ENCODE measurements at regions not wholly inside any gene's neighbourhood (a gene's known extent, or its start where the extent isn't known, plus 50 kb on each side); places are given as distances from the start of the nearest gene placed in this dataset.

GRCh38 chr5:174446446-174446845, 277.9 kb upstream of the MSX2 start:
- Histone ChIP-seq H3K36me3 (ENCODE audit: control insufficient read depth, insufficient read depth, low read length) (no peaks in the 10 kb centered on the region), H3K4me1 (ENCODE audit: control insufficient read depth, extremely low read depth, insufficient read depth, low read length) (no peaks in the 10 kb centered on the region), H4K20me1 (ENCODE audit: control insufficient read depth, extremely low read depth, insufficient read depth, low read length) (no peaks in the 10 kb centered on the region), H3K9ac (ENCODE audit: insufficient read depth, low read length) (no peak overlapping the region), H3K9me3 (ENCODE audit: control insufficient read depth, insufficient read depth, low read depth, low read length) (no peaks in the 10 kb centered on the region), H3K79me2 (ENCODE audit: control insufficient read depth, insufficient read depth, low read length) (no peaks in the 10 kb centered on the region), H3K27ac (ENCODE audit: insufficient read depth, low read length) (no peak overlapping the region), H3K4me2 (ENCODE audit: extremely low read depth, insufficient read depth, low read length) (no peak overlapping the region), H3K27me3 (ENCODE audit: control insufficient read depth, insufficient read depth, low read length) (no peaks in the 10 kb centered on the region), H3K4me3 (replicated peaks in 1 of 4; ENCODE audit: control extremely low read depth in 1 of 4, insufficient read depth in 1 of 4, low read depth in 3 of 4, low read length in 4 of 4) (no peak overlapping the region), H2AFZ (ENCODE audit: low read length) (no peak overlapping the region)
- DNase-seq (ENCODE audit: low read depth in 2 of 2): peak in 1 of 2 donors; percentile 49
- TF ChIP-seq EZH2 (IDR thresholded peaks at IDR 0.05; ENCODE audit: low read length, missing control alignments) (no peak), CTCF (conservative IDR thresholded peaks at IDR 0.05 in 1 of 2, IDR thresholded peaks at IDR 0.05 in 1 of 2; ENCODE audit: low read depth in 1 of 2, low read length in 2 of 2) (no peak)

- Histone ChIP-seq H2AFZ (ENCODE audit: low read length) (no peak overlapping the region), H3K27me3 (ENCODE audit: control insufficient read depth, insufficient read depth, low read length) (no peaks in the 10 kb centered on the region), H3K9me3 (ENCODE audit: control insufficient read depth, insufficient read depth, low read depth, low read length) (no peaks in the 10 kb centered on the region), H3K79me2 (ENCODE audit: control insufficient read depth, insufficient read depth, low read length) (no peaks in the 10 kb centered on the region), H3K4me3 (replicated peaks in 1 of 4; ENCODE audit: control extremely low read depth in 1 of 4, insufficient read depth in 1 of 4, low read depth in 3 of 4, low read length in 4 of 4) (no peak overlapping the region), H3K27ac (ENCODE audit: insufficient read depth, low read length) (no peak overlapping the region), H3K9ac (ENCODE audit: insufficient read depth, low read length) (no peak overlapping the region), H3K4me1 (ENCODE audit: control insufficient read depth, extremely low read depth, insufficient read depth, low read length) (no peaks in the 10 kb centered on the region), H3K36me3 (ENCODE audit: control insufficient read depth, insufficient read depth, low read length) (no peaks in the 10 kb centered on the region), H3K4me2 (ENCODE audit: extremely low read depth, insufficient read depth, low read length) (no peak overlapping the region), H4K20me1 (ENCODE audit: control insufficient read depth, extremely low read depth, insufficient read depth, low read length) (no peaks in the 10 kb centered on the region)
- TF ChIP-seq CTCF (conservative IDR thresholded peaks at IDR 0.05 in 1 of 2, IDR thresholded peaks at IDR 0.05 in 1 of 2; ENCODE audit: low read depth in 1 of 2, low read length in 2 of 2): no peak
- TF ChIP-seq EZH2 (IDR thresholded peaks at IDR 0.05; ENCODE audit: low read length, missing control alignments): no peak
- no peak for DNase-seq (ENCODE audit: low read depth in 2 of 2)
Observed at GRCh38 chr5:174446988-174447387, 277.4 kb upstream of the MSX2 start.

GRCh38 chr5:174448041-174448440, 276.3 kb upstream of the MSX2 start:
- Histone ChIP-seq H3K79me2 (ENCODE audit: control insufficient read depth, insufficient read depth, low read length) (no peaks in the 10 kb centered on the region), H3K4me3 (replicated peaks in 1 of 4; ENCODE audit: control extremely low read depth in 1 of 4, insufficient read depth in 1 of 4, low read depth in 3 of 4, low read length in 4 of 4) (no peak overlapping the region), H3K9ac (ENCODE audit: insufficient read depth, low read length) (no peak overlapping the region), H3K36me3 (ENCODE audit: control insufficient read depth, insufficient read depth, low read length) (no peaks in the 10 kb centered on the region), H3K4me1 (ENCODE audit: control insufficient read depth, extremely low read depth, insufficient read depth, low read length) (no peaks in the 10 kb centered on the region), H2AFZ (ENCODE audit: low read length) (no peak overlapping the region), H3K27me3 (ENCODE audit: control insufficient read depth, insufficient read depth, low read length) (no peaks in the 10 kb centered on the region), H3K4me2 (ENCODE audit: extremely low read depth, insufficient read depth, low read length) (no peak overlapping the region), H3K9me3 (ENCODE audit: control insufficient read depth, insufficient read depth, low read depth, low read length) (no peaks in the 10 kb centered on the region), H4K20me1 (ENCODE audit: control insufficient read depth, extremely low read depth, insufficient read depth, low read length) (no peaks in the 10 kb centered on the region), H3K27ac (ENCODE audit: insufficient read depth, low read length) (no peak overlapping the region)
- no peak for DNase-seq (ENCODE audit: low read depth in 2 of 2)
- TF ChIP-seq CTCF (conservative IDR thresholded peaks at IDR 0.05 in 1 of 2, IDR thresholded peaks at IDR 0.05 in 1 of 2; ENCODE audit: low read depth in 1 of 2, low read length in 2 of 2) (no peak), EZH2 (IDR thresholded peaks at IDR 0.05; ENCODE audit: low read length, missing control alignments) (no peak)
